ENCODE measurements at regions not wholly inside any gene's neighbourhood (a gene's known extent, or its start where the extent isn't known, plus 50 kb on each side); places are given as distances from the start of the nearest gene placed in this dataset.
"Not testable (repeated sequence)": the region's sequence is repeated elsewhere in the genome, so short reads cannot be mapped to it uniquely, and the experiment has no call there.

DNA sequence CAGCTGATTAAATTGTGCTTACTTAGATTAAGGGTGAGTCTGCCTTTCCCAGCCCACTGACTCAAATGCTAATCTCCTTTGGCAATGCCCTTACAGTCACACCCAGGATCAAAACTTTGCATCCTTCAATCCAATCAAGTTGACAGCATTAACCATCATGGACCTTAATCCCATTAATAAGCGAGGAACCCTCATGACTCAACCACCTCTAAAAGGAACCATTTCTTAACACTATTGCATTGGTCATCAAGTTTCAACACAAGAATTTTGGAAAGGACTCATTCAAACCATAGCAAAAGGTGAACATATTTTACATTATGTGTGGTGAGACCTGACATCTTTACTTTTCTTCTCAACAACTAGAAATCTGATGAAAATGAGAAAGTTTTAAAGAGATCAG lies 187.0 kb downstream of the OSR1 start:
- Histone ChIP-seq H3K4me3 (no peak overlapping the region), H3K4me1 (no peaks in the 10 kb centered on the region), H3K27ac (no peak overlapping the region), H3K36me3 (no peaks in the 10 kb centered on the region), H3K9me3 (no peaks in the 10 kb centered on the region), H3K27me3 (no peaks in the 10 kb centered on the region)
- DNase-seq, result no peak
- intact Hi-C loops (cut with DNase I; ENCODE audit: low total_unique reads), result no loop called here
- TF ChIP-seq CTCF (IDR thresholded peaks at IDR 0.05), result no peak

GRCh38 chr2:19169134-19169768 lies 189.2 kb downstream of the OSR1 start:
- TF ChIP-seq CTCF (IDR thresholded peaks at IDR 0.05), result no peak
- Histone ChIP-seq H3K9me3 (no peaks in the 10 kb centered on the region), H3K4me1 (no peaks in the 10 kb centered on the region), H3K36me3 (no peaks in the 10 kb centered on the region), H3K27ac (no peak overlapping the region), H3K4me3 (no peak overlapping the region), H3K27me3 (no peaks in the 10 kb centered on the region)
- no peak for DNase-seq
- intact Hi-C loops (cut with DNase I; ENCODE audit: low total_unique reads), result no loop called here

DNA sequence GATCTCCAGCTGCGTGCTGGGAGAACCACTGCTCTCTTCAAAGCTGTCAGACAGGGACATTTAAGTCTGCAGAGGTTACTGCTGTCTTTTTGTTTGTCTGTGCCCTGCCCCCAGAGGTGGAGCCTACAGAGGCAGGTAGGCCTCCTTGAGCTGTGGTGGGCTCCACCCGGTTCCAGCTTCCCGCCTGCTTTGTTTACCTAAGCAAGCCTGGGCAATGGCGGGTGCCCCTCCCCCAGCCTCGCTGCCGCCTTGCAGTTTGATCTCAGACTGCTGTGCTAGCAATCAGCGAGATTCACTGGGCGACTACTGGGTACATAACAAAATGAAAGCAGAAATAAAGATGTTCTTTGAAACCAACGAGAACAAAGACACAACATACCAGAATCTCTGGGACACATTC lies 194.3 kb downstream of the OSR1 start:
- H3K4me1 ChIP-seq; H3K36me3 ChIP-seq; intact Hi-C loops (cut with DNase I; ENCODE audit: low total_unique reads); H3K4me3 ChIP-seq; H3K27me3 ChIP-seq; H3K27ac ChIP-seq; DNase-seq; H3K9me3 ChIP-seq: not testable (repeated sequence)

- peaks cover 0 to 7% (median 0%) of the 10 kb centered on the region in 3 donors for H3K9me3 ChIP-seq
- H3K27me3 ChIP-seq, result no peaks in the 10 kb centered on the region
- no peak for TF ChIP-seq CTCF (IDR thresholded peaks at IDR 0.05)
- H3K27ac ChIP-seq, result no peak overlapping the region
- no peak overlapping the region for H3K4me3 ChIP-seq
- DNase-seq, result no peak
- H3K36me3 ChIP-seq, result no peaks in the 10 kb centered on the region
- no peaks in the 10 kb centered on the region for H3K4me1 ChIP-seq
- intact Hi-C loops (cut with DNase I; ENCODE audit: low total_unique reads), result no loop called here
These were observed 199.5 kb downstream of the OSR1 start for GRCh38 chr2:19158896-19159295.

- Histone ChIP-seq H3K27me3 (no peaks in the 10 kb centered on the region), H3K4me1 (no peaks in the 10 kb centered on the region), H3K36me3 (no peaks in the 10 kb centered on the region), H3K9me3 (peaks cover 0 to 7% (median 0%) of the 10 kb centered on the region in 3 donors), H3K4me3 (no peak overlapping the region), H3K27ac (no peak overlapping the region)
- no peak for TF ChIP-seq CTCF (IDR thresholded peaks at IDR 0.05)
- intact Hi-C loops (cut with DNase I; ENCODE audit: low total_unique reads), result no loop called here
- no peak for DNase-seq
These were observed 200.2 kb downstream of the OSR1 start for GRCh38 chr2:19158211-19158610.

DNA sequence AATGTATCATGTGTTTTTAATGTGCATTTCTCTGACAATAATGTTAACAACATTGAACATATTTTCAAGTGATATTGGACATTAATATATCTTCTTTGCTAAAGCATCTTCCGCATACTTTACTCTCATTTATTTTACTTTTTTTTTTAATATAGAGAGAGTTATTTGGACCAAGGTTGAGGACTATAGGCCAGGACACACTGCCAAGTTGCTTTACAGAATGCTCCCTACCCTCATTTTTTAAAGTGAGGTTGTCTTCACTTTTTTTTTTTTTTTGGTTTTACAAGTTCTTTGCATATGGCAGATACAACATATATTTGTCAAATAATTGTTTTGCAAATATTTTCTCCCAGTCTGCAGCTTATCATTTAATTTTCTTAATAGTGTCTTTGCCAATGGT lies 201.8 kb downstream of the OSR1 start:
- Histone ChIP-seq H3K9me3 (peaks cover 0 to 4% (median 0%) of the 10 kb centered on the region in 3 donors), H3K36me3 (no peaks in the 10 kb centered on the region), H3K4me3 (no peak overlapping the region), H3K27ac (no peak overlapping the region), H3K27me3 (no peaks in the 10 kb centered on the region), H3K4me1 (no peaks in the 10 kb centered on the region)
- DNase-seq, result no peak
- intact Hi-C loops (cut with DNase I; ENCODE audit: low total_unique reads), result no loop called here
- TF ChIP-seq CTCF (IDR thresholded peaks at IDR 0.05), result no peak
